ENCODE measurements at regions not wholly inside any gene's neighbourhood (a gene's known extent, or its start where the extent isn't known, plus 50 kb on each side); places are given as distances from the start of the nearest gene placed in this dataset.

- Histone ChIP-seq H3K79me2 (ENCODE audit: control insufficient read depth, insufficient read depth, low read length) (no peaks in the 10 kb centered on the region), H3K9ac (ENCODE audit: control insufficient read depth, extremely low read depth, insufficient read depth, low read length) (no peak overlapping the region), H3K9me3 (ENCODE audit: control insufficient read depth, low read depth, low read length) (peaks cover 14% of the 10 kb centered on the region), H3K4me1 (ENCODE audit: control insufficient read depth, extremely low read depth, insufficient read depth, low read length) (no peaks in the 10 kb centered on the region), H3K27me3 (ENCODE audit: control insufficient read depth, extremely low read depth, insufficient read depth, low read length) (no peaks in the 10 kb centered on the region), H3K9me1 (ENCODE audit: control insufficient read depth, extremely low read depth, insufficient read depth, low read length) (no peaks in the 10 kb centered on the region), H2AFZ (ENCODE audit: control insufficient read depth, low read length) (no peak overlapping the region), H3K27ac (ENCODE audit: control insufficient read depth, insufficient read depth, low read length) (no peak overlapping the region), H3K36me3 (ENCODE audit: control insufficient read depth in 2 of 2, extremely low read depth in 1 of 2, insufficient read depth in 2 of 2, low read length in 2 of 2) (no peaks in the 10 kb centered on the region), H4K20me1 (ENCODE audit: control insufficient read depth, extremely low read depth, insufficient read depth, low read length) (no peaks in the 10 kb centered on the region), H3K4me2 (ENCODE audit: control insufficient read depth, extremely low read depth, insufficient read depth, low read depth, low read length) (no peak overlapping the region), H3K4me3 (ENCODE audit: control insufficient read depth in 2 of 3, extremely low read depth in 1 of 3, insufficient read depth in 2 of 3, low read depth in 1 of 3, low read length in 3 of 3) (no peak overlapping the region)
- no peak for TF ChIP-seq EZH2 (IDR thresholded peaks at IDR 0.05; ENCODE audit: low read length)
- TF ChIP-seq, protein P1, sequence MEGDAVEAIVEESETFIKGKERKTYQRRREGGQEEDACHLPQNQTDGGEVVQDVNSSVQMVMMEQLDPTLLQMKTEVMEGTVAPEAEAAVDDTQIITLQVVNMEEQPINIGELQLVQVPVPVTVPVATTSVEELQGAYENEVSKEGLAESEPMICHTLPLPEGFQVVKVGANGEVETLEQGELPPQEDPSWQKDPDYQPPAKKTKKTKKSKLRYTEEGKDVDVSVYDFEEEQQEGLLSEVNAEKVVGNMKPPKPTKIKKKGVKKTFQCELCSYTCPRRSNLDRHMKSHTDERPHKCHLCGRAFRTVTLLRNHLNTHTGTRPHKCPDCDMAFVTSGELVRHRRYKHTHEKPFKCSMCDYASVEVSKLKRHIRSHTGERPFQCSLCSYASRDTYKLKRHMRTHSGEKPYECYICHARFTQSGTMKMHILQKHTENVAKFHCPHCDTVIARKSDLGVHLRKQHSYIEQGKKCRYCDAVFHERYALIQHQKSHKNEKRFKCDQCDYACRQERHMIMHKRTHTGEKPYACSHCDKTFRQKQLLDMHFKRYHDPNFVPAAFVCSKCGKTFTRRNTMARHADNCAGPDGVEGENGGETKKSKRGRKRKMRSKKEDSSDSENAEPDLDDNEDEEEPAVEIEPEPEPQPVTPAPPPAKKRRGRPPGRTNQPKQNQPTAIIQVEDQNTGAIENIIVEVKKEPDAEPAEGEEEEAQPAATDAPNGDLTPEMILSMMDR (optimal IDR thresholded peaks at IDR 0.05 in 1 of 3, IDR thresholded peaks at IDR 0.05 in 1 of 3, conservative IDR thresholded peaks at IDR 0.05 in 1 of 3; ENCODE audit: extremely low read depth in 1 of 3, insufficient read depth in 2 of 3, low read length in 3 of 3): no peak
- FAIRE-seq (no peak), DNase-seq (ENCODE audit: low read depth, low spot score) (no peak)
- dilution Hi-C loops (cut with MboI; ENCODE audit: extremely low pct_ligation_motif_present, low sequenced_read_pairs): no loop called here
Observed at GRCh38 chr6:167667204-167668018, 159.3 kb upstream of the AFDN start.

DNA sequence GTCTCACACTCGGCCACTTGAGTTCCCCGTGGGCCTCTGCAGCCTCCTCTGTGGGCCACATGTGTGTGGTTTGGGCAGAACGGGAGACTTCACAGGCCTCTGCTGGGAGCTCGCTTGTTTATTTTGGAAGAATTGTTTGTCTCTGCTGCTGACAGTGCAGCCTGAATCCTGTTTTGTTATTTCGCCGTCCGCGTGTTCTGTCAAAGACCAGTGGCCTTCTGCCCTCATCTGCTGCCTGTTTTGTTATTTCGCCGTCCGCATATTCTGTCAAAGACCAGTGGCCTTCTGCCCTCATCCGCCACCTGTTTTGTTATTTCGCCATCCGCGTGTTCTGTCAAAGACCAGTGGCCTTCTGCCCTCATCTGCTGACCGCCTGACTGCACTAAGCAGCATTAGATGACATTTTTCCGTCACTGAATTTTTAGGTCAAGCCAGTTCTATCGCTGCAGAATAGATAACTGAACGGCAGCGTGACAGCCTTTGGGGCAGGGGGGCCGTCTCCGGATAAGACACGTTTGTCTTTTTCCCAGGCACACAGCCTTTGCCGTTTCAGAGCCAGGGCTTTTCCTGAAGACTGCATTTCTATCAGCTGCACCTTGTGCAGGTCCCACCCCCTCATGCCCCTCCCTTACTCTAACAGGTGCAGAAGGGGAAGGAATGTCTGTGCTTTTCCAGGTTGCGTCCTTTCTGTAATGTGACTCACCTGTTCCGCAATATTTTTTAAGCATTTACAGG lies 158.5 kb upstream of the AFDN start:
- no peak overlapping the region for H3K9ac ChIP-seq (ENCODE audit: control insufficient read depth, extremely low read depth, insufficient read depth, low read length)
- DNase-seq (ENCODE audit: low read depth, low spot score) (no peak), FAIRE-seq (no peak)
- no peak overlapping the region for H3K4me3 ChIP-seq (ENCODE audit: control insufficient read depth in 2 of 3, extremely low read depth in 1 of 3, insufficient read depth in 2 of 3, low read depth in 1 of 3, low read length in 3 of 3)
- no peaks in the 10 kb centered on the region for H3K27me3 ChIP-seq (ENCODE audit: control insufficient read depth, extremely low read depth, insufficient read depth, low read length)
- H3K4me1 ChIP-seq (ENCODE audit: control insufficient read depth, extremely low read depth, insufficient read depth, low read length): no peaks in the 10 kb centered on the region
- no peaks in the 10 kb centered on the region for H3K79me2 ChIP-seq (ENCODE audit: control insufficient read depth, insufficient read depth, low read length)
- peaks cover 14% of the 10 kb centered on the region for H3K9me3 ChIP-seq (ENCODE audit: control insufficient read depth, low read depth, low read length)
- H3K4me2 ChIP-seq (ENCODE audit: control insufficient read depth, extremely low read depth, insufficient read depth, low read depth, low read length): no peak overlapping the region
- no peaks in the 10 kb centered on the region for H4K20me1 ChIP-seq (ENCODE audit: control insufficient read depth, extremely low read depth, insufficient read depth, low read length)
- no peak for TF ChIP-seq EZH2 (IDR thresholded peaks at IDR 0.05; ENCODE audit: low read length)
- TF ChIP-seq, protein P1 (optimal IDR thresholded peaks at IDR 0.05 in 1 of 3, IDR thresholded peaks at IDR 0.05 in 1 of 3, conservative IDR thresholded peaks at IDR 0.05 in 1 of 3; ENCODE audit: extremely low read depth in 1 of 3, insufficient read depth in 2 of 3, low read length in 3 of 3): no peak
- no peaks in the 10 kb centered on the region for H3K36me3 ChIP-seq (ENCODE audit: control insufficient read depth in 2 of 2, extremely low read depth in 1 of 2, insufficient read depth in 2 of 2, low read length in 2 of 2)
- H3K27ac ChIP-seq (ENCODE audit: control insufficient read depth, insufficient read depth, low read length): no peak overlapping the region
- dilution Hi-C loops (cut with MboI; ENCODE audit: extremely low pct_ligation_motif_present, low sequenced_read_pairs): no loop called here
- H3K9me1 ChIP-seq (ENCODE audit: control insufficient read depth, extremely low read depth, insufficient read depth, low read length): no peaks in the 10 kb centered on the region
- H2AFZ ChIP-seq (ENCODE audit: control insufficient read depth, low read length): no peak overlapping the region

All from keratinocyte (primary cell).